ENCODE measurements at regions not wholly inside any gene's neighbourhood (a gene's known extent, or its start where the extent isn't known, plus 50 kb on each side); places are given as distances from the start of the nearest gene placed in this dataset.
"Not testable (repeated sequence)": the region's sequence is repeated elsewhere in the genome, so short reads cannot be mapped to it uniquely, and the experiment has no call there.

GRCh38 chr20:48492715-48493070 is 335.1 kb downstream of the PREX1 start:
- WGBS, result 92% methylated on average over 11 of the region's 11 CpGs
- Histone ChIP-seq H3K36me3 (ENCODE audit: insufficient read depth) (no peaks in the 10 kb centered on the region), H3K4me3 (ENCODE audit: low read depth, low read length) (no peak overlapping the region), H3K27ac (ENCODE audit: low read depth) (no peak overlapping the region), H3K4me1 (ENCODE audit: insufficient read depth) (no peaks in the 10 kb centered on the region)
- no peak for DNase-seq (ENCODE audit: extremely low spot score)

GRCh38 chr20:48492015-48492714 is 335.6 kb downstream of the PREX1 start:
- 84% methylated on average over 17 of the region's 17 CpGs for WGBS
- Histone ChIP-seq H3K27ac (ENCODE audit: low read depth) (no peak overlapping the region), H3K36me3 (ENCODE audit: insufficient read depth) (no peaks in the 10 kb centered on the region), H3K4me1 (ENCODE audit: insufficient read depth) (no peaks in the 10 kb centered on the region), H3K4me3 (ENCODE audit: low read depth, low read length) (no peak overlapping the region)
- no peak for DNase-seq (ENCODE audit: extremely low spot score)

GRCh38 chr20:48490961-48491831 is 336.6 kb downstream of the PREX1 start:
- Histone ChIP-seq H3K4me1 (ENCODE audit: insufficient read depth) (no peaks in the 10 kb centered on the region), H3K36me3 (ENCODE audit: insufficient read depth) (no peaks in the 10 kb centered on the region), H3K4me3 (ENCODE audit: low read depth, low read length) (no peak overlapping the region), H3K27ac (ENCODE audit: low read depth) (no peak overlapping the region)
- WGBS, result 82% methylated on average over 10 of the region's 10 CpGs
- DNase-seq (ENCODE audit: extremely low spot score), result no peak

GRCh38 chr20:48490341-48490740 is 337.5 kb downstream of the PREX1 start:
- WGBS, result 78% methylated on average over 7 of the region's 7 CpGs
- H3K36me3 ChIP-seq (ENCODE audit: insufficient read depth); H3K27ac ChIP-seq (ENCODE audit: low read depth); H3K4me1 ChIP-seq (ENCODE audit: insufficient read depth); DNase-seq (ENCODE audit: extremely low spot score); H3K4me3 ChIP-seq (ENCODE audit: low read depth, low read length): not testable (repeated sequence)

- no peak overlapping the region for H3K4me3 ChIP-seq (ENCODE audit: low read depth, low read length)
- DNase-seq (ENCODE audit: extremely low spot score), result peak; percentile 20
- H3K4me1 ChIP-seq (ENCODE audit: insufficient read depth), result no peaks in the 10 kb centered on the region
- H3K36me3 ChIP-seq (ENCODE audit: insufficient read depth), result no peaks in the 10 kb centered on the region
- H3K27ac ChIP-seq (ENCODE audit: low read depth), result no peak overlapping the region
- 26% methylated on average over 8 of the region's 8 CpGs for WGBS
Measured at GRCh38 chr20:48489656-48490055, 338.1 kb downstream of the PREX1 start.

GRCh38 chr20:48489046-48489463 is 338.7 kb downstream of the PREX1 start:
- 85% methylated on average over 12 of the region's 12 CpGs for WGBS
- no peak for DNase-seq (ENCODE audit: extremely low spot score)
- H3K27ac ChIP-seq (ENCODE audit: low read depth), result no peak overlapping the region

GRCh38 chr20:48488334-48489034 is 339.3 kb downstream of the PREX1 start:
- WGBS, result 61% methylated on average over 9 of the region's 9 CpGs
- not testable (repeated sequence) for H3K27ac ChIP-seq (ENCODE audit: low read depth); DNase-seq (ENCODE audit: extremely low spot score); H3K4me3 ChIP-seq (ENCODE audit: low read depth, low read length); H3K36me3 ChIP-seq (ENCODE audit: insufficient read depth); H3K4me1 ChIP-seq (ENCODE audit: insufficient read depth)

More at GRCh38 chr20:48489046-48489463, 338.7 kb downstream of the PREX1 start:
- no peaks in the 10 kb centered on the region for H3K4me1 ChIP-seq (ENCODE audit: insufficient read depth)
- no peaks in the 10 kb centered on the region for H3K36me3 ChIP-seq (ENCODE audit: insufficient read depth)
- H3K4me3 ChIP-seq (ENCODE audit: low read depth, low read length), result no peak overlapping the region

GRCh38 chr20:48486065-48486464 is 341.7 kb downstream of the PREX1 start:
- no peak overlapping the region for H3K4me3 ChIP-seq (ENCODE audit: low read depth, low read length)
- 86% methylated on average over 7 of the region's 7 CpGs for WGBS
- no peaks in the 10 kb centered on the region for H3K4me1 ChIP-seq (ENCODE audit: insufficient read depth)
- H3K36me3 ChIP-seq (ENCODE audit: insufficient read depth), result no peaks in the 10 kb centered on the region
- DNase-seq (ENCODE audit: extremely low spot score), result no peak
- no peak overlapping the region for H3K27ac ChIP-seq (ENCODE audit: low read depth)

- H3K27ac ChIP-seq (ENCODE audit: low read depth); DNase-seq (ENCODE audit: extremely low spot score): not testable (repeated sequence)
- WGBS, result 77% methylated on average over 7 of the region's 7 CpGs
Measured at GRCh38 chr20:48485153-48485552, 342.6 kb downstream of the PREX1 start.

GRCh38 chr20:48483334-48484066 is 344.3 kb downstream of the PREX1 start:
- DNase-seq (ENCODE audit: extremely low spot score), result no peak
- no peaks in the 10 kb centered on the region for H3K36me3 ChIP-seq (ENCODE audit: insufficient read depth)
- no peak overlapping the region for H3K27ac ChIP-seq (ENCODE audit: low read depth)
- no peaks in the 10 kb centered on the region for H3K4me1 ChIP-seq (ENCODE audit: insufficient read depth)
- 77% methylated on average over 11 of the region's 11 CpGs for WGBS
- no peak overlapping the region for H3K4me3 ChIP-seq (ENCODE audit: low read depth, low read length)

More at GRCh38 chr20:48485153-48485552, 342.6 kb downstream of the PREX1 start:
- H3K36me3 ChIP-seq (ENCODE audit: insufficient read depth); H3K4me3 ChIP-seq (ENCODE audit: low read depth, low read length); H3K4me1 ChIP-seq (ENCODE audit: insufficient read depth): not testable (repeated sequence)

GRCh38 chr20:48482790-48483189 is 345.0 kb downstream of the PREX1 start:
- Histone ChIP-seq H3K27ac (ENCODE audit: low read depth) (no peak overlapping the region), H3K36me3 (ENCODE audit: insufficient read depth) (no peaks in the 10 kb centered on the region), H3K4me1 (ENCODE audit: insufficient read depth) (no peaks in the 10 kb centered on the region), H3K4me3 (ENCODE audit: low read depth, low read length) (no peak overlapping the region)
- WGBS, result 86% methylated on average over 9 of the region's 9 CpGs
- no peak for DNase-seq (ENCODE audit: extremely low spot score)

- Histone ChIP-seq H3K27ac (ENCODE audit: low read depth) (no peak overlapping the region), H3K4me1 (ENCODE audit: insufficient read depth) (no peaks in the 10 kb centered on the region), H3K36me3 (ENCODE audit: insufficient read depth) (no peaks in the 10 kb centered on the region), H3K4me3 (ENCODE audit: low read depth, low read length) (no peak overlapping the region)
- WGBS, result 65% methylated on average over 5 of the region's 5 CpGs
- no peak for DNase-seq (ENCODE audit: extremely low spot score)
Measured at GRCh38 chr20:48480216-48480772, 347.5 kb downstream of the PREX1 start.
